Keratinocyte (primary cell): ENCODE measurements at regions not wholly inside any gene's neighbourhood (a gene's known extent, or its start where the extent isn't known, plus 50 kb on each side); places are given as distances from the start of the nearest gene placed in this dataset.

Source experiments
- DNase-seq: peaks from one replicate; pipeline ENCODE4 v3.0.0-alpha.2; 2011; ENCODE audit warnings: low read depth, missing footprints, low spot score
- FAIRE-seq: peaks from 2 replicates; lab custom pipeline; 2011; peaks lifted over from hg19 to GRCh38; lab: Jason Lieb, UNC
- H2AFZ ChIP-seq: 2 replicates; pipeline ENCODE4 v1.6.0; 2012; ENCODE audit warnings: low read length, control low read depth, inconsistent platforms; ENCODE audit not compliant: control insufficient read depth
- H3K27ac ChIP-seq: 2 replicates; pipeline ENCODE4 v1.5.1; 2011; ENCODE audit warnings: low read length; ENCODE audit not compliant: control insufficient read depth, insufficient read depth
- H3K27me3 ChIP-seq: 3 replicates; pipeline ENCODE4 v1.6.0; 2011; ENCODE audit warnings: low read length; ENCODE audit not compliant: control insufficient read depth, insufficient read depth; ENCODE audit errors: extremely low read depth
- H3K36me3 ChIP-seq, 2 experiments: 2 replicates in 1 of 2; 3 replicates in 1 of 2; pipeline ENCODE4 v1.5.1; 2011; ENCODE audit warnings: low read length in 2 of 2, mild to moderate bottlenecking in 1 of 2; ENCODE audit not compliant: control insufficient read depth in 2 of 2, insufficient read depth in 2 of 2; ENCODE audit errors: extremely low read depth in 1 of 2
- H3K4me1 ChIP-seq: 3 replicates; pipeline ENCODE4 v1.5.1; 2011; ENCODE audit warnings: low read length; ENCODE audit not compliant: control insufficient read depth, insufficient read depth; ENCODE audit errors: extremely low read depth
- H3K4me2 ChIP-seq: 3 replicates; pipeline ENCODE4 v1.6.0; 2011; ENCODE audit warnings: low read depth, low read length; ENCODE audit not compliant: control insufficient read depth, insufficient read depth; ENCODE audit errors: extremely low read depth
- H3K4me3 ChIP-seq, 3 experiments: fragments of 200-600 bp in 1 of 3; sonication (generic) in 1 of 3; 2 replicates in 2 of 3; 3 replicates in 1 of 3; pipeline ENCODE4 v1.5.1; 2011 to 2016; ENCODE audit warnings: low read length in 3 of 3, mild to moderate bottlenecking in 3 of 3, control low read depth in 2 of 3, inconsistent platforms in 1 of 3, low read depth in 1 of 3, mixed read lengths in 1 of 3, mixed run types in 1 of 3, moderate library complexity in 1 of 3; ENCODE audit not compliant: control insufficient read depth in 2 of 3, insufficient read depth in 2 of 3; ENCODE audit errors: extremely low read depth in 1 of 3
- H3K79me2 ChIP-seq: 2 replicates; pipeline ENCODE4 v1.6.0; 2012; ENCODE audit warnings: low read length; ENCODE audit not compliant: control insufficient read depth, insufficient read depth
- H3K9ac ChIP-seq: 3 replicates; pipeline ENCODE4 v1.6.0; 2011; ENCODE audit warnings: low read length; ENCODE audit not compliant: control insufficient read depth, insufficient read depth; ENCODE audit errors: extremely low read depth
- H3K9me1 ChIP-seq: 3 replicates; pipeline ENCODE4 v1.6.0; 2011; ENCODE audit warnings: low read length; ENCODE audit not compliant: control insufficient read depth, insufficient read depth; ENCODE audit errors: extremely low read depth
- H3K9me3 ChIP-seq: 2 replicates; pipeline ENCODE4 v1.5.1; 2012; ENCODE audit warnings: low read depth, low read length; ENCODE audit not compliant: control insufficient read depth
- H4K20me1 ChIP-seq: 3 replicates; pipeline ENCODE4 v1.6.0; 2011; ENCODE audit warnings: low read length; ENCODE audit not compliant: control insufficient read depth, insufficient read depth; ENCODE audit errors: extremely low read depth
- CTCF ChIP-seq, 3 experiments: IDR thresholded peaks in 1 of 3; conservative IDR thresholded peaks in 1 of 3; optimal IDR thresholded peaks in 1 of 3; 2 replicates in 2 of 3; 3 replicates in 1 of 3; pipeline versions ENCODE3 to v1.5.1; 2011; ENCODE audit warnings: low read length in 3 of 3, mild to moderate bottlenecking in 3 of 3, moderate library complexity in 2 of 3, control low read depth in 1 of 3, inconsistent platforms in 1 of 3; ENCODE audit not compliant: insufficient read depth in 2 of 3; ENCODE audit errors: extremely low read depth in 1 of 3
- EZH2 ChIP-seq: IDR thresholded peaks from one replicate; pipeline ENCODE4 v1.6.1; 2012; ENCODE audit warnings: inconsistent platforms, mild to moderate bottlenecking, low read length, moderate library complexity
- dilution Hi-C: fragments of 300-500 bp; cut with MboI; formaldehyde crosslinking; loops from one replicate; pipeline ENCODE4 v1.7.0; 2020; ENCODE audit warnings: low sequenced_read_pairs; ENCODE audit not compliant: extremely low pct_ligation_motif_present

GRCh38 chr16:13390093-13390985, 488.9 kb downstream of the SHISA9 start:
- Histone ChIP-seq H3K4me1 (no peaks in the 10 kb centered on the region), H3K4me3 (no peak overlapping the region), H3K9me1 (no peaks in the 10 kb centered on the region), H4K20me1 (no peaks in the 10 kb centered on the region), H2AFZ (no peak overlapping the region), H3K27me3 (no peaks in the 10 kb centered on the region), H3K27ac (no peak overlapping the region), H3K9me3 (peaks cover 2% of the 10 kb centered on the region), H3K9ac (no peak overlapping the region), H3K4me2 (no peak overlapping the region), H3K79me2 (no peaks in the 10 kb centered on the region), H3K36me3 (no peaks in the 10 kb centered on the region)
- no peak for FAIRE-seq
- no peak for DNase-seq
- dilution Hi-C loops = no loop called here
- TF ChIP-seq CTCF (optimal IDR thresholded peaks at IDR 0.05 in 1 of 3, IDR thresholded peaks at IDR 0.05 in 1 of 3, conservative IDR thresholded peaks at IDR 0.05 in 1 of 3; ENCODE audit: extremely low read depth in 1 of 3, insufficient read depth in 2 of 3, low read length in 3 of 3) = no peak

DNA sequence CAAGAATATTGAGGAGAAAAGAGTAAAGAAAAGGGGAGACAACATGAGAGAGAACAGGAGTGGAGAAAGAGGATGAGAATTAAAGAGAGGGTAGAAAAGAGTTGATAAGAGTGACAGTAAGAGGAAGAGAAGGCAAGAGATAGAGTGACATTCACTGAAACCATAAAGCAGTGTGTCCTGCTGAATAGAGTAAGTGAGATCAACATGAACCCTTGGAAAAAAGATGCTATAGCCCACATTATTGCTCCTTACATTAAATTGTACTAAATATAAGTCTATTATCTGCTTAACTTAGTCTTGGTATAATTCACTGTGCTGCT, 489.5 kb downstream of the SHISA9 start:
- dilution Hi-C loops = no loop called here
- H3K9me3 ChIP-seq = no peaks in the 10 kb centered on the region
- no peak overlapping the region for H3K4me3 ChIP-seq
- H3K4me2 ChIP-seq = no peak overlapping the region
- H3K27me3 ChIP-seq = no peaks in the 10 kb centered on the region
- H3K9me1 ChIP-seq = no peaks in the 10 kb centered on the region
- TF ChIP-seq CTCF (optimal IDR thresholded peaks at IDR 0.05 in 1 of 3, IDR thresholded peaks at IDR 0.05 in 1 of 3, conservative IDR thresholded peaks at IDR 0.05 in 1 of 3; ENCODE audit: extremely low read depth in 1 of 3, insufficient read depth in 2 of 3, low read length in 3 of 3) (no peak), EZH2 (no peak)
- DNase-seq = no peak
- FAIRE-seq = no peak
- H3K79me2 ChIP-seq = no peaks in the 10 kb centered on the region
- H3K36me3 ChIP-seq = no peaks in the 10 kb centered on the region
- no peak overlapping the region for H3K27ac ChIP-seq
- H3K4me1 ChIP-seq = no peaks in the 10 kb centered on the region
- no peaks in the 10 kb centered on the region for H4K20me1 ChIP-seq
- no peak overlapping the region for H3K9ac ChIP-seq
- H2AFZ ChIP-seq = no peak overlapping the region
